ENCODE measurements at regions not wholly inside any gene's neighbourhood (a gene's known extent, or its start where the extent isn't known, plus 50 kb on each side); places are given as distances from the start of the nearest gene placed in this dataset.

DNA sequence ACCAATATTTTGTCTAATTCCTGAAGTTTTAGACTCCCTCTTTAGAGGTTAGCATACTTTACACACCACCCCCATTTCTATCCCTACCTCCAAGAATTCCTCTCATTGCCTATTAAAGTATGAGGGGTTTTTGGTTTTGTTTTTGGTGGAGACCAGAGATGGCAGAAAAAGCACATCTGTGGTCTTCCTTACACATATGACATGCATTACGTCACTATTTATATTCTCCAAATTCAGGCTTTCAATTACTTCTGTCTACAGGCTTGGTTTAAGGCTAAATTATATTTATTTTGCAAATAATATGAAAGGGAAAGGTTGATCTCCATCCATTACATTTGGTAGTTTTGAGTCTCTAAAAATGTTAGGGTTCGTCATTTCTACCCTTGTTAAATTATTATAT, 674.6 kb downstream of the LMO4 start:
- TF ChIP-seq EZH2 (IDR thresholded peaks at IDR 0.05; ENCODE audit: insufficient read depth, low read length): no peak
- TF ChIP-seq, protein P1, sequence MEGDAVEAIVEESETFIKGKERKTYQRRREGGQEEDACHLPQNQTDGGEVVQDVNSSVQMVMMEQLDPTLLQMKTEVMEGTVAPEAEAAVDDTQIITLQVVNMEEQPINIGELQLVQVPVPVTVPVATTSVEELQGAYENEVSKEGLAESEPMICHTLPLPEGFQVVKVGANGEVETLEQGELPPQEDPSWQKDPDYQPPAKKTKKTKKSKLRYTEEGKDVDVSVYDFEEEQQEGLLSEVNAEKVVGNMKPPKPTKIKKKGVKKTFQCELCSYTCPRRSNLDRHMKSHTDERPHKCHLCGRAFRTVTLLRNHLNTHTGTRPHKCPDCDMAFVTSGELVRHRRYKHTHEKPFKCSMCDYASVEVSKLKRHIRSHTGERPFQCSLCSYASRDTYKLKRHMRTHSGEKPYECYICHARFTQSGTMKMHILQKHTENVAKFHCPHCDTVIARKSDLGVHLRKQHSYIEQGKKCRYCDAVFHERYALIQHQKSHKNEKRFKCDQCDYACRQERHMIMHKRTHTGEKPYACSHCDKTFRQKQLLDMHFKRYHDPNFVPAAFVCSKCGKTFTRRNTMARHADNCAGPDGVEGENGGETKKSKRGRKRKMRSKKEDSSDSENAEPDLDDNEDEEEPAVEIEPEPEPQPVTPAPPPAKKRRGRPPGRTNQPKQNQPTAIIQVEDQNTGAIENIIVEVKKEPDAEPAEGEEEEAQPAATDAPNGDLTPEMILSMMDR (IDR thresholded peaks at IDR 0.05; ENCODE audit: insufficient read depth, low read depth, low read length): no peak
